ENCODE measurements at regions not wholly inside any gene's neighbourhood (a gene's known extent, or its start where the extent isn't known, plus 50 kb on each side); places are given as distances from the start of the nearest gene placed in this dataset.

DNA sequence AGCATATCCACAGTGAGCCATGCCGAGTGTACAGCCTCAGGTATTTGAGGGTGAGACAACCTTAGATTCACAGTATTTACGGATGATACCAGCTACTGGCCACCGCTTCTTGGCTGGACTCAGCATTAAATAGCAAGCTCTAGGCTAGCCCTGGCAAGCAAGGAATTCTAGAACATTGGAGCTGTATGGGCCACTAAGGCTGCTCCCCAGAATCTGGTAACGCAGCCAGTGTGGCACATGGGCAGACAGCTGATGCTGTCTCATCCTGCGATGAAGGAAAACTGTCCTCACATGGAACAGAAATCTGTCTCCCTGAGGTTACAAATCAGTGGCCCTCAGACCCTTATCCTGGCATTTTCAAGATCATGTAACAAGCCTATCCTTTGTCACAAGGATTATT lies 57.6 kb upstream of the RGMA start:
- TF ChIP-seq POLR2AphosphoS5 (IDR thresholded peaks at IDR 0.05; ENCODE audit: low read depth) (no peak), CTCF (IDR thresholded peaks at IDR 0.05; ENCODE audit: insufficient read depth, low read length) (no peak), REST (IDR thresholded peaks at IDR 0.05; ENCODE audit: insufficient replicate concordance, low read depth) (no peak)

All from HL-60 (cell line).